GM18498 (cell line): ENCODE measurements at regions not wholly inside any gene's neighbourhood (a gene's known extent, or its start where the extent isn't known, plus 50 kb on each side); places are given as distances from the start of the nearest gene placed in this dataset.

Source experiments
- ATAC-seq: cut with Tn5 transposase; IDR thresholded peaks from one replicate; pipeline ENCODE4 v1.9.1; 2021; ENCODE audit warnings: mild to moderate bottlenecking, moderate library complexity; ENCODE audit not compliant: unreplicated experiment

DNA sequence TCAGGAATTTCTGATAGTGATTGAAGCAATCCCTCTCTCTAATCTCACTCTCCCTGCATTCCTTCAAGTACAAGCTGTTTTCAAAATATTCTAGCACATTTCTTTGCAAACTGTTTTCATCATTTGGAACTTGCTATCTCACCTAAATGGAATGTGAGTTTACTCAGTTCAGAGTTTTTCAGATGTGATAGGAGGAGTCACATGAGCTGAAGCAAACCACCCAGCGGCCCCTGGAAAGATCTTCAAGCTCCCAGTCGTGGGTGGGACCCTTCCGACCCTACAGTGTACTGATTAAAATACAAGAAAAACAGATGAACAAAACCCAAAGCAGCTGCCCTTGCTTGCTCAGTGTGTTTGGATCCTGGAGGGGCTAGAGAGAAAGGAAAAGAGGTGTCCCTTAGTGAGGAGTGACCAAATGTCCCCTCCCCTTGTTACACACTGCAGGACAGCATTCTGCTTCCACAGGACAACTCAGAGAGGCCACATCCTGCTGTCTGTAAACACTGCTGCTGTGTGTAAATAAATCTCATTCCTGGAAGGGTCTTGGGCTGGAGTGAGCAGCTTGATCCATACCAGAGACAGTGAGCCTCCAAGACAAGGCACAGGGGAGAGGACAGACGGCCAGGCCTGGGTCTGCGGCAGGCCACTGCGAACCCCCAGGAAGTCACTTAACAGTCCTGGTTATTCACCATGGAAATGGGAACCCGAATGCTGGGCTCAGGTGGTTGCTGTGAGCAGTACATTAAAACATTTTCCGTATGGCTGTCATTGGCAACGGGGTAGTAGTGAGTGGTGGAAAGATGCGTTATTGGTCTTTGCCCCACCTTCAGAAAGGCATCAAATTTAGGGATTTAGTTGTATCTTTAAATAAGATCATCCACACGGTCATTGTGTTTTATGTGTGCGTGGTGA lies 229.2 kb downstream of the RHOU start:
- ATAC-seq = no peak

DNA sequence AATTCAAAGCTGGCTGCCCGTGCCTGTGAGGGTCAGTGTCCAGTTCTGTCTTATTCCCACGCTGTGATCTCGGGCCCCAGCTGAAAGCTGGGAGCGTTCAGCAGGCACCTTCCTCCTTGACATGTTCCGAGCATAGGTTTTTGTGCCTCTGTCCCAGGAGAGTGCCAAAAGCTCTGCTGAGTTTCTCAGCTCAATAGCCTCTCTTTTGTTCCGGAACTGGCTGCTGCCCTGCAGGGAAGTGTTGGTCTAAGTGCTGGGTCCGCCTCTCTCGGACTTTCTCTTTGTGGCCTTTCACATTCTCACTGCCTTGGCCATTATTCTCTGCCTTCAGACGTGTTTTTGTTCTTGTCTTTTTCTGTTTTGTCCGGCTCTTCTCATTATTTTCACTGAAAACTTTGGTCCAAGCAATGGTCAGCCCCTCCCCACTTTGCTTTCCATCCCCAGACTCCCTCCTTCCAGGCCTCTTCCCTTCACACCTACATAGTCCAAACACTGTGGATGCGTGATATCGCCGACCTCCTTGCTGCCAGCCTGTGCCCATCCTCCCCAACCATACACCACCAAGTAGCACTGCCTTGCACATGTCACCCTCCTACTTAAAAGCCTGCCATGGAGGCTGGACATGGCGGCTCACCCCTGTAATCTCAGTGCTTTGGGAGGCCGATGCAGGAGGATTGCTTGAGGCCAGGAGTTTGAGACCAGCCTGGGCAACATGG lies 233.8 kb downstream of the RHOU start:
- ATAC-seq = no peak

- ATAC-seq = no peak
Observed at GRCh38 chr1:228969953-228970800, 234.9 kb downstream of the RHOU start.

GRCh38 chr1:228972576-228972975 lies 237.3 kb downstream of the RHOU start:
- ATAC-seq = no peak

- ATAC-seq = no peak
Observed at GRCh38 chr1:228974273-228974672, 239.0 kb downstream of the RHOU start.

- ATAC-seq = no peak
Observed at GRCh38 chr1:228975238-228975907, 240.1 kb downstream of the RHOU start.

GRCh38 chr1:228976316-228976715 lies 241.0 kb downstream of the RHOU start:
- no peak for ATAC-seq

- no peak for ATAC-seq
Observed at GRCh38 chr1:228977307-228977706, 242.0 kb downstream of the RHOU start.

GRCh38 chr1:228977741-228978140 lies 242.5 kb downstream of the RHOU start:
- ATAC-seq = no peak

- no peak for ATAC-seq
Observed at GRCh38 chr1:228978484-228979324, 243.4 kb downstream of the RHOU start.

GRCh38 chr1:228979325-228979699 lies 244.0 kb downstream of the RHOU start:
- no peak for ATAC-seq

DNA sequence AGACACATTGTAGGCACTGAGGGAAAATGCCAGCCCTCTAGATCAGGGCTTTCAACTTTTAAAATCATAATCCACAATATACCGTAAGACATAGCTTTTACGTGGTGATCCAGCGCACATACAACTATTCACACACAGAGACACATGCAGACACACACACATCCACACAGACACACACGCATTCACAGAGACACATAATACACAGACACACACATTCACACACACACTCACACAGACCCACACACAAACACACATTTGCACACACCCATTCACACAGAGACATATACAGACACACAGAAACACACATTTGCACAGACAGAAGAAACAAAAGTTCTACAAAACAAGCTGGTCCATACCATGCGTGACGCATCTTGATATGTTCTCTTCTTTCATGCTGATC lies 244.5 kb downstream of the RHOU start:
- ATAC-seq = no peak

GRCh38 chr1:228980232-228980937 lies 245.1 kb downstream of the RHOU start:
- no peak for ATAC-seq

DNA sequence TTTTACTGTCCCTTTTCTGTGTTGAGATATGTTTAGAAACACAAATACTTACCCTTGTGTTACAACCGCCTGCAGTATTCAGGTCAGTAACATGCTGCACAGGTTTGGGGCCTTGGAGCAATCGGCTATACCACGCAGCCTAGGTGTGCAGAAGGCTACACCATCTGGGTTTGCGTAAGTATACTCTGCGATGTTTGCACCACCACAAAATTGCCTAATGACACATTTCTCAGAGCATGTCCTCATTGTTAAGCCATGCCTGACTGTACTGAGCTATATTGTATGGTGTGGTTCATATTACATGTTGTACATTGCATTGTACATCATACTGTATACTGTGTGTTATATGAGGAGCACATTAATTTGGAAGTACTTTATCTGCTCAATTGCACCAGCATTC lies 247.4 kb downstream of the RHOU start:
- ATAC-seq = no peak

GRCh38 chr1:228983231-228983660 lies 248.0 kb downstream of the RHOU start:
- ATAC-seq = no peak

GRCh38 chr1:228983661-228984060 lies 248.4 kb downstream of the RHOU start:
- ATAC-seq = no peak

DNA sequence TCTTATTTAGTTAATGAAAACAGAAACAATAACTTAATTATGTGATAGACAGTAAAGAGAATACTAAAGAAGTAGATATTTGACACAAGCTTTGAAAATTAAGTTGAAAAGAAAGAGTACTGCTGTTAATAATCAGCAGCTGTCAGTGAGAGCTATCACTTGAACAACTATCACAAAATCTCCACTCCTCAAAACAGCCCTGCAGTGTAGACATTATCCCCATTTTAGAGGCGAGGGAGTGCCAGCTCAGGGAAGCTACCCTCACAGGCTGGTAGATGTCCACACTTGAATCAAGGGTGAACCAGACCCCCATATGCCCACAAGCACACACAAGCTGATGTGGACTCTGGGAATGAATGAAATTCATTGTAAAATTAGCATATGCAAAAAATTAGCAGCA lies 248.8 kb downstream of the RHOU start:
- no peak for ATAC-seq

DNA sequence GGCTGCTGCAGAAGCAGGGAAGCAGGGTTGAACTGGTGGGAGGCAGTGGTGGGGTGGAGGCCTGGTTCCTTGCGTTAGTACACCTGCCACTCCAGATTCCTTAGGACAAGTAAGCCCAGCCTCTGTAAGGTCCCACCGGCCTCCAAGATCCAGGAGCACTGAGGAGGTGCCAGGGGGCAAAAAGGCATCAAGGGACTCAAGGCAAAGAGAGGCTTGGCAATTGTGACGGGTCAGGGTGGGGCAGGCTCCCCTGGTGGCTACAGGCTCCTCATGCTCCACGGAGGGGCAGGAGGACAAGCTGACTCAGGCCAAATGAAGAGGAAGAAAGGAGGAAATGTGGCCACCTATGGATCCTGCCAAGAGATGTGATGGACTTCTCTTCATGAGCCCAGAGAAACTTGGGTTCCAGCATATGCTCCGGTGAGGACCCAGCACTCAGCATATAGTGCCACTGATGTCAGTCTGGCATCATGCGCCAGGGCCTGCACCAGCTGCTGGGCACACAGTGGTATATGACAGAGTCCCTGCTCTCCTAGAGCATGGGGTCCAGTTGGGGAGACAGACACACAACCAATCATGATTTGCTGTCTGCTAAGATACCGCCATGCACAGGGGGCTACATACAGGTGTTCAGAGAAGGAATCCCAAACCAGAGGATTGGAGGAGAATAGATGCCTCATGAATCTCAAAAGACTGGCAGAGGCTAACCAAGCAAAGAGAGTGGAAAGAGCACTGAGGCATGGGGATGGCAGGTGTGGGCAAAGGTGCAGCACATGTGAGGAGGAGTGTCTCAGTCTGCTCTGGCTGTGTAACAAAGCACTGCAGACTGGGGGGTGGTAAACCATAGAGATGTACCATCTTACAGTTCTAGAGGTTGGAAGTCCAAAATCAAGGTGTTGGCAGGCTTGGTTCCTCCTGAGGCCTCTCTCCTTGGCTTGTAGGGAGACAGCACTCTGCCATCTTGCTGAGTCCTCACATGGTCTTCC lies 249.7 kb downstream of the RHOU start:
- ATAC-seq = no peak
